SK-N-MC (cell line): ENCODE measurements at regions not wholly inside any gene's neighbourhood (a gene's known extent, or its start where the extent isn't known, plus 50 kb on each side); places are given as distances from the start of the nearest gene placed in this dataset.

Experiments used
- DNase-seq: peaks from one replicate; pipeline ENCODE4 v3.0.0-alpha.2; 2011; ENCODE audit warnings: low read depth, low spot score
- H3K27ac ChIP-seq: fragments of 200-600 bp; sonication (generic); 2 replicates; pipeline ENCODE4 v1.5.1; 2016; ENCODE audit warnings: mixed run types
- H3K36me3 ChIP-seq: fragments of 200-600 bp; sonication (generic); 2 replicates; pipeline ENCODE4 v1.6.1; 2017; ENCODE audit warnings: antibody characterized with exemption, low read length, mixed read lengths; ENCODE audit not compliant: insufficient read depth
- H3K4me3 ChIP-seq: fragments of 200-600 bp; sonication (generic); 2 replicates; pipeline ENCODE4 v1.5.1; 2016
- H3K9ac ChIP-seq: fragments of 200-600 bp; sonication (generic); 2 replicates; pipeline ENCODE4 v1.8.0; 2017; ENCODE audit warnings: mixed run types, mixed read lengths; ENCODE audit not compliant: insufficient read length
- H3K9me3 ChIP-seq: fragments of 200-600 bp; sonication (generic); 2 replicates; pipeline ENCODE4 v1.6.1; 2017; ENCODE audit warnings: low read depth, mild to moderate bottlenecking, antibody characterized with exemption, low read length, moderate library complexity, mixed read lengths
- EZH2 ChIP-seq: fragments of 200-600 bp; sonication (generic); IDR thresholded peaks from one replicate; pipeline ENCODE4 v1.6.1; 2017; ENCODE audit warnings: antibody characterized with exemption
- FOXP2 ChIP-seq: optimal IDR thresholded peaks from 2 replicates; pipeline ENCODE3; 2011; ENCODE audit warnings: mild to moderate bottlenecking, moderate library complexity; ENCODE audit not compliant: insufficient read depth; ENCODE audit errors: extremely low read length, control extremely low read depth
- POLR2AphosphoS5 ChIP-seq: IDR thresholded peaks from 2 replicates; pipeline ENCODE4 v1.6.1; 2012; ENCODE audit warnings: mild to moderate bottlenecking, low read depth, low read length, borderline replicate concordance

DNA sequence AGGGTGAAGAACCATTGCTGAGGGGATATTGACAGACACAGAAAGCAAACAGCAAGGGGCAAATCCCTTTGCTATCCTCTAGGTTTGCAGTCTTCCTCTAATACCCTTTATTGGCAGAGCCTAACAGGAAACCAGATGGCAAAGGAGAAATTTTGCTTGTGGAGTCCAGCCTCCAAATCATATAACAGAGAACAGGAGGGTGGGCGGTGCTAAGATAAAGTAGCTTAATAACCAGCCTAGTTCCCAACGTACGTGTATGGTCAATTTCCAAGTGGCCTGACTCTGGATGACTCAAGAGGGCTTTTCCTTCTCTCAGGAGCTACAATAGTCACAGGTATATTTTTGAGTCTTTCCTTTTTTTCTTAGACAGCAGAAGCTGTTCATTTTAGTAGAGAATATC, 404.5 kb downstream of the PDCD6IP start:
- Histone ChIP-seq H3K27ac (no peak overlapping the region), H3K9me3 (no peaks in the 10 kb centered on the region), H3K4me3 (no peak overlapping the region), H3K36me3 (no peaks in the 10 kb centered on the region), H3K9ac (no peak overlapping the region)
- no peak for DNase-seq
- TF ChIP-seq EZH2: no peak
- no peak for TF ChIP-seq FOXP2

DNA sequence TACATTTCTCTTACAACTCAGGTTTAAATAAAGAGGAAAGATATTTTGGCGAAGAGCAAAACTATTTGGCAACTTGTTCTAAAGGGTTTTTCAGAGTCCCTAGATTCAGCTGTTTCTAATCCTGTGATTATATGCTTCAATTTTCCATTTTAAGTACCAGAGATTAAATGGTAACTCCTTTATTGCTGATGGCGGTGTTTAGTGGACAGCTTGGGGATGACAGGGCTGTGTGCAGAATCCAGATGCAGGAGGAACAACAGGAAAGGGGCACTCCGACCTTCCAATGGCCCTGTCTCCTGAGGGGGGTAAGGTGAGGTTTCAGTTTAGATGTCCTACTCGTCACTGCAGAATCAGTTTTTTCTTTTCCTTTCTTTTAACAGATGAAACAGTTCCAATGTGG, 405.0 kb downstream of the PDCD6IP start:
- H3K36me3 ChIP-seq: no peaks in the 10 kb centered on the region
- H3K4me3 ChIP-seq: no peak overlapping the region
- no peak for DNase-seq
- H3K9ac ChIP-seq: no peak overlapping the region
- no peak overlapping the region for H3K27ac ChIP-seq
- no peaks in the 10 kb centered on the region for H3K9me3 ChIP-seq
- TF ChIP-seq FOXP2 (no peak), EZH2 (no peak), POLR2AphosphoS5 (no peak)

DNA sequence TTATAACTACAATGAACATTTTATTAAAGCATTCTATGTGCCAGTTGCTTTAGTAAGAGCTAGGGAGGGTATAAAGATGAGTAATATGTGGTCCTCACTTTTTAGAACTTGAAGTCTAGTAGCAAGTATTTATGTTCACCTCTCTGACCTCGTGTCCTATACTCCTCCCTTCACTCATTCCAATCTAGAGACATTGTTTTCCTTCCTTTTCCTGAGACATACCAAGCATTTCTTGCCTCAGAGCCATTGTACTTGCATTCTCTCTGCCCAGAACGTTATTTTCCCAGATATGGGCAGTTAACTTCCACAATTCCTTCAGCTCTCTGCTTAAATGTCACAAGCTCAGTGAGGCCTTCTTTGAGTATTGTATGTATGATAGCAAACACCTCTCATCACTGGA, 408.6 kb downstream of the PDCD6IP start:
- no peak for TF ChIP-seq EZH2
- no peak for TF ChIP-seq POLR2AphosphoS5
- TF ChIP-seq FOXP2: no peak
- H3K9ac ChIP-seq: no peak overlapping the region
- H3K4me3 ChIP-seq: no peak overlapping the region
- H3K9me3 ChIP-seq: no peaks in the 10 kb centered on the region
- DNase-seq: no peak
- H3K36me3 ChIP-seq: no peaks in the 10 kb centered on the region
- H3K27ac ChIP-seq: no peak overlapping the region

DNA sequence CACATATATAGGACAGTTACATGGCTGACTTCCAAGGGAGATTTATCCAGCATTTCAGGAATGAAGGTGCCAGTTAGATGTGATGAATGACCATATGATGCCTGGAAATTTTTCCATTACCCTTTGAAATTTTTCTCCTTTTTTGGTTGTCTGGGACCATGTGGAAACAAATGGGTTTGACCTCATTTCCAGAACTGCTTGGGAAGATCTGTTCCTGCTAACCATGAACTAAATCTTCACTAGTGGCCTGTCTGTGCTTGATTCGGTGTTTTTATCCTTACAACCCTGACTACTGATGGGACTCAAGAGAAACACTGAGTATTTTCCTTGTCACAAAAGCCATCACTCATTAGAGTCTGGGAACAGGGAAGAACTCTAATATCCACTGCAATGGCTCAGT, 409.4 kb downstream of the PDCD6IP start:
- H3K36me3 ChIP-seq: no peaks in the 10 kb centered on the region
- no peak for DNase-seq
- H3K9me3 ChIP-seq: no peaks in the 10 kb centered on the region
- H3K9ac ChIP-seq: no peak overlapping the region
- TF ChIP-seq POLR2AphosphoS5: no peak
- no peak for TF ChIP-seq FOXP2
- no peak for TF ChIP-seq EZH2
- H3K4me3 ChIP-seq: no peak overlapping the region
- H3K27ac ChIP-seq: no peak overlapping the region

DNA sequence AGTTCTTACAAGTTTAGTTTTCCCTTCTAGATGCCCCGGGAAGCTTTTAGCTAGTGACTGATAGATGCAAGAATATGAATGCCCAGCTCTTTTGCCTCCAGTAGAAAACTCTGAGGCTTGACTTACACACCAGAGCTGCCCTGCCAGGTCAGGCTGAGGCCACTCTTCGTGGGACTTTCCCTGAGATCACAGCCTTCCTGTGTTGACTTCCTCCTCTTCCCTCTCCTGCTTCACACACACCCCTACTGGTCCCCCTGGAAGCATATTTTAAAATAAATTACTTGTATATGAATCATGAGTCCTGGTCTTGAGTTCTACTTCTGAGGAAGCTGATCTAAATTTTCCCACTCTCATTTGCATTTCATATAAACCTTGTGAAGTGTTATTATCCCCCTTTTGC, 413.7 kb downstream of the PDCD6IP start:
- H3K9me3 ChIP-seq: no peaks in the 10 kb centered on the region
- H3K27ac ChIP-seq: no peak overlapping the region
- H3K36me3 ChIP-seq: no peaks in the 10 kb centered on the region
- no peak for DNase-seq
- TF ChIP-seq FOXP2 (no peak), POLR2AphosphoS5 (no peak)
- H3K4me3 ChIP-seq: no peak overlapping the region
- no peak overlapping the region for H3K9ac ChIP-seq

DNA sequence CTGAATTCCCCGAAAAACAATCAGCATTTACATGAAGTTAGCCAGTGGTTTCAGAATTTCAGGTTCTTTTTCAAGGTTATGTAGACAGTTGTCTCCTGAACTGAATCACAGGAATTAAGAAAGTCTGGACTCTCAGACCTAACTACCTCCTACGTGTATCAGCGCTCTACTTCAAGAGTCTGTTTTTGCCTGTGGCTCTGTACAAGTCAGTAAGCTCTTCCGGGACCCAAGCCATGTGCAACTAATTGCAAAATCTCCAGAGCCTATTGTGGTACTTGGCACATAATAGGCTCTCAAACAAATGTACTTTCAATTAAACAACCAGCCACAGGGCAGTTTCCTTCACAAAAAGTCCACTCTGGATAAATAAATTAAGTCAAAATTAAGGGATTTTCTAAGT, 414.2 kb downstream of the PDCD6IP start:
- Histone ChIP-seq H3K27ac (peak overlapping the region; percentile 57), H3K4me3 (no peak overlapping the region), H3K9ac (no peak overlapping the region), H3K9me3 (no peaks in the 10 kb centered on the region), H3K36me3 (no peaks in the 10 kb centered on the region)
- TF ChIP-seq POLR2AphosphoS5 (no peak), FOXP2 (no peak), EZH2 (no peak)
- no peak for DNase-seq

DNA sequence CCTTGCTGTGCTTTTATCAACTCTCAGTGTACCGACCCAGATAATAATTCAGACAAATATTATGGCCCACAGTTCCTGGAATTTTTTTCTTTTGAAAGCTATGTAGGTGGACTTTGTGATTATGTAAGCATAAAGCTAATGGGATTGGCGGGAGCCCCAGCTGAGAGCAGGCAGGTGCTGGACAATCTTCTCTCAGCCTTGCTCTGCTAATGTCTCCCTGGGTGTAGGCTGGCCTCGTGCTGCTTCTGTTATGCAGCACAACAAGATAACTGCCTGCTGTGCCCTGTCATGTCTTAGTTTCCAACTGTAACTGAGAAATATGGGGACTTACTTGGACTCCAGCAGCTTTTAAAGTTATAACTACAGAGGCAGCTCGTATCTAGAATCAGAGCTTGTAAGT, 415.0 kb downstream of the PDCD6IP start:
- TF ChIP-seq POLR2AphosphoS5: no peak
- no peak for TF ChIP-seq EZH2
- TF ChIP-seq FOXP2: no peak
- Histone ChIP-seq H3K9ac (no peak overlapping the region), H3K9me3 (no peaks in the 10 kb centered on the region), H3K4me3 (no peak overlapping the region), H3K27ac (peak overlapping the region; percentile 57; the same call in 1 of the 2 replicates), H3K36me3 (no peaks in the 10 kb centered on the region)
- no peak for DNase-seq

DNA sequence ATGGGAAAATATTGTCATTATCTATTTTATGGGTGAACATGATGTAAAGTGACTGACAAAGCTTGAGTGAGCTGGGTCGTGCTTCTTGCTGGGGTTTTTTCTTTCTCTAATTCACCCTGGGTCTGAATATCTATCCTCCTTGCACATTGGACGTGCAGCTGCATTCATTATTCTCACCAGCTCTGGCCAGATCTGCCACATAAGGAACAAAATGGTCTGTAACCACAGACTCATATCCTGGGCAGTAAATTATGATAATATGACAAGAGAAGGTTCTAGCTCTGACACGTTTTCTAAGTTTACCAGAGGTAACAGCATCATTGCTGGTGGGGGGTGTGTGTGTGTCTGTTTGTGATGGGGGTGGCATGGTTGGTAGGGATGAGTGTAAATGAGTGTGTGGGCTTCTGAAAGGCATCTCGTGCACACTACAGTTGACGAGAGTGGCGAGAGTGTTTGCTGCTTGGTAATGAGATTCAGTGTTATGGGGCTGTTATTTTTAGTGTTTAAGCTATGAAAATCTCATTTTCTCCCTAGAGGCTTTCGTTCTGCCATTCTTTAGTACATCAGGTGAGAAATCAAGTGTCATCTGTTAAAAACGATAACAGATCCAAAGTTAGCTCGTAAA, 418.4 kb downstream of the PDCD6IP start:
- DNase-seq: no peak

DNA sequence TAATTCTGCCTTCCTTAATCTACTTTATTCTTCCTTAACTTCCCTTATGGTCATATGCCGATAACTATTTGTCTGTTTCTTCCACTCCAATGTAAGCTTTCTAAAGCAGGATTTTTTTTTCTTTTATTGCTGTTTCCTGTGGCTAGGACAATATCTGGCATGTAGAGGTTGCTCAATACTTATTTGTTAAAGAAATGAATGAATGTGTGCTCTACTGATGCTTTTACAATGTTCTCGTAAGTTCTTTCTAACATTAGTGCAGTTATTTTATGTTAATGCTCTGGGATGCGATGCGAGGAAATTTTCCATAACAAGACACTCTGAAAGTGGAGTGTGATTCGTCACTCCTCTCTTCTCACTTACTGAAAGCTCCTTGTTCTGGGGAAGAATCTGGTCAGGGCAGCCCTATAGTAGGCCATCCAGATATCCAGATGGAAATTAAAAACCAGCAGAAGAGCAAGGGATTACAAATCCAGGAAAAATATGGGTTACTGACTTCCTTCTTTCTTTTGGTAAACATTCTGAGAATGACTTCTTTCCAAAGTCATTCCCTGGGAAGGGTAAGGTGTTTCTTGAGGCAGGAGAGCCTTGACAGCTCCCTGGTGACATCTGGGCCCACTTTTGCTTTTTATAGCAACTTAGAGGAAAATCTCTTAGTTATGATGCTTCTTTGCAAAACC, 420.4 kb downstream of the PDCD6IP start:
- Histone ChIP-seq H3K9ac (no peak overlapping the region), H3K27ac (no peak overlapping the region), H3K4me3 (no peak overlapping the region), H3K36me3 (no peaks in the 10 kb centered on the region), H3K9me3 (no peaks in the 10 kb centered on the region)
- TF ChIP-seq POLR2AphosphoS5: no peak
- TF ChIP-seq FOXP2: no peak
- no peak for DNase-seq

More for the DNA sequence above, 418.4 kb downstream of the PDCD6IP start:
- H3K9ac ChIP-seq: no peak overlapping the region
- no peak overlapping the region for H3K4me3 ChIP-seq
- no peaks in the 10 kb centered on the region for H3K36me3 ChIP-seq
- no peak overlapping the region for H3K27ac ChIP-seq
- no peaks in the 10 kb centered on the region for H3K9me3 ChIP-seq
- TF ChIP-seq EZH2 (no peak), POLR2AphosphoS5 (no peak), FOXP2 (no peak)
